Lower lobe of right lung (tissue), 2 donors: ENCODE measurements at regions not wholly inside any gene's neighbourhood (a gene's known extent, or its start where the extent isn't known, plus 50 kb on each side); places are given as distances from the start of the nearest gene placed in this dataset.

ENCODE experiments used
- ATAC-seq, 2 donors: fragments of 200-7000 bp; cut with Tn5 transposase; one replicate each; pipeline ENCODE4 v1.9.1; 2020 to 2022; ENCODE audit warnings: mild to moderate bottlenecking in 2 of 2, moderate library complexity in 2 of 2
- DNase-seq: peaks from one replicate; pipeline ENCODE4 v3.0.0-alpha.2; 2020
- H3K27ac ChIP-seq: fragments of 200-600 bp; one replicate; pipeline ENCODE4 v1.8.0; 2022
- H3K27me3 ChIP-seq: fragments of 200-600 bp; one replicate; pipeline ENCODE4 v1.8.0; 2022; ENCODE audit warnings: low read depth
- H3K36me3 ChIP-seq: fragments of 200-600 bp; one replicate; pipeline ENCODE4 v1.8.0; 2022; ENCODE audit warnings: mild to moderate bottlenecking
- H3K4me1 ChIP-seq: fragments of 200-600 bp; one replicate; pipeline ENCODE4 v1.8.0; 2022
- H3K4me3 ChIP-seq: fragments of 200-600 bp; one replicate; pipeline ENCODE4 v1.8.0; 2022; ENCODE audit warnings: mild to moderate bottlenecking
- H3K9me3 ChIP-seq: fragments of 200-600 bp; one replicate; pipeline ENCODE4 v1.8.0; 2022
- CTCF ChIP-seq: fragments of 200-600 bp; IDR thresholded peaks from one replicate; pipeline ENCODE4 v1.8.0; 2022; ENCODE audit warnings: antibody characterized with exemption, mild to moderate bottlenecking
- intact Hi-C: fragments of 100-400 bp; cut with DNase I; formaldehyde crosslinking; loops from one replicate; pipeline ENCODE4 v1.11.0; 2022
- donor health status: DM: no; HTN: yes; CAD: no; lungs with severe emphysema.

GRCh38 chr14:87175175-87175574 lies 817.8 kb downstream of the GALC start:
- Histone ChIP-seq H3K27ac (no peak overlapping the region), H3K4me3 (no peak overlapping the region), H3K27me3 (no peaks in the 10 kb centered on the region), H3K9me3 (no peaks in the 10 kb centered on the region), H3K4me1 (no peaks in the 10 kb centered on the region), H3K36me3 (no peaks in the 10 kb centered on the region)
- ATAC-seq (no peak), DNase-seq (no peak)
- TF ChIP-seq CTCF: no peak
- intact Hi-C loops: no loop called here

GRCh38 chr14:87171141-87171540 lies 821.8 kb downstream of the GALC start:
- no peak overlapping the region for H3K27ac ChIP-seq
- no peaks in the 10 kb centered on the region for H3K4me1 ChIP-seq
- intact Hi-C loops: no loop called here
- H3K27me3 ChIP-seq: no peaks in the 10 kb centered on the region
- H3K9me3 ChIP-seq: no peaks in the 10 kb centered on the region
- no peaks in the 10 kb centered on the region for H3K36me3 ChIP-seq
- no peak for ATAC-seq
- DNase-seq: no peak
- no peak overlapping the region for H3K4me3 ChIP-seq
- no peak for TF ChIP-seq CTCF

GRCh38 chr14:87170179-87170578 lies 822.8 kb downstream of the GALC start:
- Histone ChIP-seq H3K9me3 (no peaks in the 10 kb centered on the region), H3K4me1 (no peaks in the 10 kb centered on the region), H3K4me3 (no peak overlapping the region), H3K27ac (no peak overlapping the region), H3K27me3 (no peaks in the 10 kb centered on the region), H3K36me3 (no peaks in the 10 kb centered on the region)
- ATAC-seq (no peak), DNase-seq (no peak)
- intact Hi-C loops: no loop called here
- no peak for TF ChIP-seq CTCF

GRCh38 chr14:87169362-87169761 lies 823.6 kb downstream of the GALC start:
- no peaks in the 10 kb centered on the region for H3K27me3 ChIP-seq
- intact Hi-C loops: no loop called here
- TF ChIP-seq CTCF: no peak
- no peaks in the 10 kb centered on the region for H3K9me3 ChIP-seq
- H3K4me1 ChIP-seq: no peaks in the 10 kb centered on the region
- no peak overlapping the region for H3K4me3 ChIP-seq
- ATAC-seq: no peak
- no peaks in the 10 kb centered on the region for H3K36me3 ChIP-seq
- H3K27ac ChIP-seq: no peak overlapping the region
- no peak for DNase-seq

- TF ChIP-seq CTCF: no peak
- H3K27me3 ChIP-seq: no peaks in the 10 kb centered on the region
- H3K27ac ChIP-seq: no peak overlapping the region
- no peak for DNase-seq
- intact Hi-C loops: no loop called here
- H3K4me3 ChIP-seq: no peak overlapping the region
- no peaks in the 10 kb centered on the region for H3K36me3 ChIP-seq
- no peaks in the 10 kb centered on the region for H3K9me3 ChIP-seq
- H3K4me1 ChIP-seq: no peaks in the 10 kb centered on the region
- no peak for ATAC-seq
Measured at GRCh38 chr14:87161502-87161901, 831.5 kb downstream of the GALC start.

- ATAC-seq: no peak
Measured at GRCh38 chr14:87160989-87161388, 832.0 kb downstream of the GALC start.

More at GRCh38 chr14:87160989-87161388, 832.0 kb downstream of the GALC start:
- TF ChIP-seq CTCF: no peak
- no peak for DNase-seq
- H3K4me1 ChIP-seq: no peaks in the 10 kb centered on the region
- no peaks in the 10 kb centered on the region for H3K9me3 ChIP-seq
- H3K36me3 ChIP-seq: no peaks in the 10 kb centered on the region
- H3K27ac ChIP-seq: no peak overlapping the region
- H3K4me3 ChIP-seq: no peak overlapping the region
- no peaks in the 10 kb centered on the region for H3K27me3 ChIP-seq
- intact Hi-C loops: no loop called here
